Vagina (tissue), 2 donors: ENCODE measurements at regions not wholly inside any gene's neighbourhood (a gene's known extent, or its start where the extent isn't known, plus 50 kb on each side); places are given as distances from the start of the nearest gene placed in this dataset.

ENCODE experiments used
- DNase-seq, 2 donors: peaks; one replicate each; pipeline ENCODE4 v3.0.0-alpha.2; 2017; ENCODE audit errors: extremely low spot score in 2 of 2
- H3K27ac ChIP-seq: fragments of 200-600 bp; sonication (generic); one replicate; pipeline ENCODE4 v1.5.1; 2019
- H3K27me3 ChIP-seq: fragments of 200-600 bp; sonication (generic); one replicate; pipeline ENCODE4 v1.5.1; 2019
- H3K36me3 ChIP-seq, 2 donors: fragments of 200-600 bp; sonication (generic); one replicate each; pipeline ENCODE4 v1.5.1; 2017 to 2019
- H3K4me1 ChIP-seq: fragments of 200-600 bp; sonication (generic); one replicate; pipeline ENCODE4 v1.5.1; 2019
- H3K4me3 ChIP-seq, 2 donors: fragments of 200-600 bp; sonication (generic); 1 replicate in 1 of 2; 2 replicates in 1 of 2; pipeline ENCODE4 v1.5.1; 2016 to 2019
- H3K9me3 ChIP-seq: fragments of 200-600 bp; sonication (generic); one replicate; pipeline ENCODE4 v1.5.1; 2019
- POLR2A ChIP-seq, 2 donors: fragments of 450-650 bp; IDR thresholded peaks; one replicate each; pipeline ENCODE4 v1.6.1; 2017; ENCODE audit warnings: antibody characterized with exemption in 2 of 2, mild to moderate bottlenecking in 2 of 2, moderate library complexity in 2 of 2
- POLR2AphosphoS5 ChIP-seq, 2 donors: sonication (generic); formaldehyde crosslinking; IDR thresholded peaks; one replicate each; pipeline ENCODE4 v1.9.0; 2017; ENCODE audit warnings: antibody characterized with exemption in 2 of 2, mild to moderate bottlenecking in 2 of 2, low read depth in 1 of 2; ENCODE audit not compliant: insufficient read depth in 1 of 2
- intact Hi-C: fragments of 100-400 bp; cut with DNase I; formaldehyde crosslinking; loops from one replicate; pipeline ENCODE4 v1.15.1; 2023
- TF ChIP-seq, protein P1 (sequence below), 3 experiments: fragments of 450-650 bp in 2 of 3; fragments of 200-600 bp in 1 of 3; sonication (generic) in 1 of 3; IDR thresholded peaks; one replicate each; pipeline ENCODE4 v1.5.1; 2017 to 2019; ENCODE audit warnings: antibody characterized with exemption in 3 of 3, mild to moderate bottlenecking in 2 of 3, moderate library complexity in 2 of 3

DNA sequence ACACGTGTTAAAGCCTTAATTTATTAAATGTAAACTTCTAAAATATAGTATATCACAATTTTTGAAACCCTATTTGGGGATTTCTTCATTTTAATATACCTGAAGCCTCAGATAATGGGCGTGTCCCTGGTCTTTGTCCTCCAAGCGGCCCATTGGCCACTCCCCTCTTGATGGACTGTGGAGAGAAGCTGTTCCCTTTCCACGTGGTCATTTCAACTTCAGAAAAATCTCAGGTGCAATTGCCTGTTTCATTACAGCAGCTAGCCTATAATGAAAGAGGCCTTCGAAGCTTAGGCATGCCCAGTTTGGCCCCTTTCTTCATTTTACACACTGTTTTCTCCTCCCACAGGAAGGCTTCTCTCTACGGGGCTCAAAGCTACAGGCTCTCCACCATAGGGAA, 131.4 kb upstream of the ARHGAP5 start:
- peaks cover 21% of the 10 kb centered on the region for H3K4me1 ChIP-seq
- no peak overlapping the region for H3K27ac ChIP-seq
- H3K36me3 ChIP-seq = no peaks in the 10 kb centered on the region
- no peak overlapping the region for H3K4me3 ChIP-seq
- H3K9me3 ChIP-seq = no peaks in the 10 kb centered on the region
- no peaks in the 10 kb centered on the region for H3K27me3 ChIP-seq
- no peak for DNase-seq
- intact Hi-C loops = no loop called here
- TF ChIP-seq POLR2AphosphoS5 (IDR thresholded peaks at IDR 0.05; ENCODE audit: insufficient read depth in 1 of 2, low read depth in 1 of 2) = no peak
- TF ChIP-seq, protein P1, sequence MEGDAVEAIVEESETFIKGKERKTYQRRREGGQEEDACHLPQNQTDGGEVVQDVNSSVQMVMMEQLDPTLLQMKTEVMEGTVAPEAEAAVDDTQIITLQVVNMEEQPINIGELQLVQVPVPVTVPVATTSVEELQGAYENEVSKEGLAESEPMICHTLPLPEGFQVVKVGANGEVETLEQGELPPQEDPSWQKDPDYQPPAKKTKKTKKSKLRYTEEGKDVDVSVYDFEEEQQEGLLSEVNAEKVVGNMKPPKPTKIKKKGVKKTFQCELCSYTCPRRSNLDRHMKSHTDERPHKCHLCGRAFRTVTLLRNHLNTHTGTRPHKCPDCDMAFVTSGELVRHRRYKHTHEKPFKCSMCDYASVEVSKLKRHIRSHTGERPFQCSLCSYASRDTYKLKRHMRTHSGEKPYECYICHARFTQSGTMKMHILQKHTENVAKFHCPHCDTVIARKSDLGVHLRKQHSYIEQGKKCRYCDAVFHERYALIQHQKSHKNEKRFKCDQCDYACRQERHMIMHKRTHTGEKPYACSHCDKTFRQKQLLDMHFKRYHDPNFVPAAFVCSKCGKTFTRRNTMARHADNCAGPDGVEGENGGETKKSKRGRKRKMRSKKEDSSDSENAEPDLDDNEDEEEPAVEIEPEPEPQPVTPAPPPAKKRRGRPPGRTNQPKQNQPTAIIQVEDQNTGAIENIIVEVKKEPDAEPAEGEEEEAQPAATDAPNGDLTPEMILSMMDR (IDR thresholded peaks at IDR 0.05) = no peak

DNA sequence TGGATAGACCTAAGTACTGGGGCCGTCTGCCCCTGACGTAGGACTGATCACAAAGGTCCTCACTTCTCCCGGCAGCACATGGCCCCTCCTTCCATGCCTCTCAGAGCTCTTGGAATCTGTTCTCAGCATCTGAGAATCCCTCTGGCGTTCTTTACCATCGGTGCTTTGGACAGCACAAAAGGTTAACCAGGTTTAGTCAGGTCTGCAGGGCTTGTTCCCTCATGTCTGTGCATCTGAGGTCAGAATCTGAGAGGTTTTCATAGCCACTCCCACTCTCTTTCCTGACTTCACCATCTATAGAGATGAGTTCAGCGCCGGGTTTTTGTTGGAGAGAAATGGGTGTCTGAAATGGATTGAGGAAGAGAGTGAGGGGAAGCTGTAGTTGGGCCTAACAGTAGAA, 130.0 kb upstream of the ARHGAP5 start:
- H3K27me3 ChIP-seq = no peaks in the 10 kb centered on the region
- H3K27ac ChIP-seq = no peak overlapping the region
- intact Hi-C loops = no loop called here
- DNase-seq = no peak
- H3K4me1 ChIP-seq = peaks cover 29% of the 10 kb centered on the region
- no peaks in the 10 kb centered on the region for H3K9me3 ChIP-seq
- TF ChIP-seq POLR2AphosphoS5 (IDR thresholded peaks at IDR 0.05; ENCODE audit: insufficient read depth in 1 of 2, low read depth in 1 of 2) (no peak), POLR2A (IDR thresholded peaks at IDR 0.05) (no peak)
- TF ChIP-seq, protein P1 (IDR thresholded peaks at IDR 0.05) = no peak
- H3K36me3 ChIP-seq = no peaks in the 10 kb centered on the region
- no peak overlapping the region for H3K4me3 ChIP-seq

DNA sequence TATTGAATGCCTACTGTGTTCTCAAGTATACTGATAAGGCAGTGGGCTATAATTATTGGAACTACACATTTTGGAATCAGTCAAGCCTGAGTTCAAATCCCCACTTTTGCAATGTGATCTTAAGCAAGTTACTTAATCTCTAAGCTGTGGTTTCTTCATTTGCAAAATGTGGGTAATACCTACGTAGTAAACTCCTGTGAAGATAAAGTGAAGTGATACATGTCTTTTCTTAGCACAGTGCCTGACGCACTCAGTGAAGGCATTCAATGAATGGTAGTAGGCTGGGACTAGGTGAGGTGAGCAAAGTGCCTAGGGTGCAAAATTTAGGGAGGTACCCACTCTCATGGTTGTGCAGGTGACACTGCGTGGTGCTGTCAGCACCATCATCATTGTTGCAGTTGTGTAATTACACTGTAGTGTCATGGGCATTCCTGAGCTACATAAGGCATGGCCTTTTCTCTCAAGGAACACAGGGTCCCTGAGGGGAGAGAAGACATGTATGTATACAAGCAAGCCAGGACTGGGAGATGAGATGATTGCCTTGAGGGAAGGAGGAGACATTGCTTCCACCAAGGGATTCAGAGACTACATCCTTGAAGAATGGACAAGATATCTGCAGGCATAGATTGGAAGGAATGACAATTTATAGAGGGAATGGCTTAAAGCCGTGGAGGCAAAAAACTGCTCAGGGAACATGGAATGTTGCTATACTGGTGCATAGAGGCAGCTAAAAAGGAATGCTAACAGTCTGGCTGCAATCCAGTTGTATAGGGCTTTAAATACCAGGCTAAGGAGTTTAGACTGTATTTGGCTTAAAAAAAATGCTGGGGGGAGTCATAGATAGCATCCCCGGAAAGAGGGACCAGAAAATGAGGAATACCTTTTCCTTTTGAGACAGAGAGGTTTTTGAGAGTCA, 129.2 kb upstream of the ARHGAP5 start:
- no peaks in the 10 kb centered on the region for H3K27me3 ChIP-seq
- no peaks in the 10 kb centered on the region for H3K9me3 ChIP-seq
- no peaks in the 10 kb centered on the region for H3K36me3 ChIP-seq
- no peak overlapping the region for H3K27ac ChIP-seq
- TF ChIP-seq POLR2A (IDR thresholded peaks at IDR 0.05) (no peak), POLR2AphosphoS5 (IDR thresholded peaks at IDR 0.05; ENCODE audit: insufficient read depth in 1 of 2, low read depth in 1 of 2) (no peak)
- TF ChIP-seq, protein P1 (IDR thresholded peaks at IDR 0.05) = no peak
- DNase-seq = no peak
- H3K4me1 ChIP-seq = peaks cover 29% of the 10 kb centered on the region
- intact Hi-C loops = no loop called here
- no peak overlapping the region for H3K4me3 ChIP-seq

DNA sequence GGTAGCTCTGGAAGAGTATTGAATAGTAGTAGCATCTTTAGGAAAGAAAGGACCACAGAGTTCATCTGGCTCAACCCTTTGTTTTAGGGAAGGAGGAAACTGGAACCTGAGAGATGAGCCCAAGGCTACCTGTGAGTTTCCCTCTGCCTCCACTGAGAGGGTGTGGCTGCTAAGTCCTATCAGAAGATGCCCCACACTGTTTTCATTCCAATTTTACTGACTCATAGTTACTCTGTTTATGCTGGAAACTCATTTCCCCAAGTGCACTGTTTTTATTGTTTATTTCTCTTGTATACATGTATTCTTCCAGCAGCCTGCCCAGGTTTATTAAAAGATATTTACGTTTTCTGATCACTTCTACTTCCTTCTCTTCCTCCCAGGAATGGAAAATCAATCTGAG, 127.4 kb upstream of the ARHGAP5 start:
- TF ChIP-seq, protein P1 (IDR thresholded peaks at IDR 0.05) = no peak
- TF ChIP-seq POLR2A (IDR thresholded peaks at IDR 0.05) (no peak), POLR2AphosphoS5 (IDR thresholded peaks at IDR 0.05; ENCODE audit: insufficient read depth in 1 of 2, low read depth in 1 of 2) (no peak)
- no peak overlapping the region for H3K4me3 ChIP-seq
- no peaks in the 10 kb centered on the region for H3K9me3 ChIP-seq
- peaks cover 22% of the 10 kb centered on the region for H3K4me1 ChIP-seq
- no peak overlapping the region for H3K27ac ChIP-seq
- DNase-seq = no peak
- H3K27me3 ChIP-seq = no peaks in the 10 kb centered on the region
- H3K36me3 ChIP-seq = no peaks in the 10 kb centered on the region
- intact Hi-C loops = no loop called here

DNA sequence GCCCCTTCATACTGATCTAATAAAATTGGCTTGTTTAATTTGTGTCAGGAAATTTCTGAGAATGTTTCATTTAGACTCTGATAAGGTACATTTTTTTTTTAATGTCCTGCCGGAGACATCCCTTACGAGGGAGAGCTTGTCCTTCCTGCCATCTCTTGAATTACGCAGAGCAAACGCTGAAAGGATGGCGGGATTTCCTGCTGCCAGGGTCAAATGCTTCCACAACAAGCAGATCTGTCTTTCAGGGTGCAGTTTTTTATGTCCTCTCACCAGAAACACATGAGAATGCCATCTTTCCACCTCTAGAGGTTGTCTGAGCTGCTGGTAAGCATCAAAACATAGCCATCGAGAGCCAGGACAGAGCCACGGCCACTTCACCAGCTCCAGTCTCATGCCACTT, 126.8 kb upstream of the ARHGAP5 start:
- H3K4me1 ChIP-seq = peaks cover 16% of the 10 kb centered on the region
- no peak overlapping the region for H3K4me3 ChIP-seq
- no peak overlapping the region for H3K27ac ChIP-seq
- H3K9me3 ChIP-seq = no peaks in the 10 kb centered on the region
- H3K36me3 ChIP-seq = no peaks in the 10 kb centered on the region
- no peaks in the 10 kb centered on the region for H3K27me3 ChIP-seq
- no peak for TF ChIP-seq POLR2AphosphoS5 (IDR thresholded peaks at IDR 0.05; ENCODE audit: insufficient read depth in 1 of 2, low read depth in 1 of 2)
- no peak for TF ChIP-seq POLR2A (IDR thresholded peaks at IDR 0.05)
- TF ChIP-seq, protein P1 (IDR thresholded peaks at IDR 0.05) = no peak
- no peak for DNase-seq
- intact Hi-C loops = no loop called here
